Panc1 (cell line): ENCODE measurements at regions not wholly inside any gene's neighbourhood (a gene's known extent, or its start where the extent isn't known, plus 50 kb on each side); places are given as distances from the start of the nearest gene placed in this dataset.

Source experiments
- POLR2AphosphoS5 ChIP-seq: IDR thresholded peaks from 2 replicates; pipeline ENCODE4 v1.6.1; 2012; ENCODE audit warnings: mild to moderate bottlenecking, low read depth, low read length, moderate library complexity
- SIN3A ChIP-seq: IDR thresholded peaks from 2 replicates; pipeline ENCODE4 v1.6.1; 2012; ENCODE audit warnings: low read depth, mild to moderate bottlenecking, low read length, moderate library complexity, borderline replicate concordance; ENCODE audit not compliant: insufficient read depth
- TCF7L2 ChIP-seq: IDR thresholded peaks from 2 replicates; pipeline ENCODE4 v1.6.1; 2011; ENCODE audit warnings: mild to moderate bottlenecking, low read depth, low read length, inconsistent platforms
- TF ChIP-seq, protein P1 (sequence below): fragments of 450-650 bp; IDR thresholded peaks from 2 replicates; pipeline ENCODE4 v1.5.1; 2017; ENCODE audit warnings: mild to moderate bottlenecking
- TF ChIP-seq, protein P2 (sequence below), 2 experiments: IDR thresholded peaks; 2 replicates each; pipeline ENCODE4 v1.6.1; 2011 to 2012; ENCODE audit warnings: low read depth in 2 of 2, control low read depth in 1 of 2, low read length in 1 of 2, mild to moderate bottlenecking in 1 of 2, moderate library complexity in 1 of 2; ENCODE audit not compliant: insufficient read depth in 1 of 2

DNA sequence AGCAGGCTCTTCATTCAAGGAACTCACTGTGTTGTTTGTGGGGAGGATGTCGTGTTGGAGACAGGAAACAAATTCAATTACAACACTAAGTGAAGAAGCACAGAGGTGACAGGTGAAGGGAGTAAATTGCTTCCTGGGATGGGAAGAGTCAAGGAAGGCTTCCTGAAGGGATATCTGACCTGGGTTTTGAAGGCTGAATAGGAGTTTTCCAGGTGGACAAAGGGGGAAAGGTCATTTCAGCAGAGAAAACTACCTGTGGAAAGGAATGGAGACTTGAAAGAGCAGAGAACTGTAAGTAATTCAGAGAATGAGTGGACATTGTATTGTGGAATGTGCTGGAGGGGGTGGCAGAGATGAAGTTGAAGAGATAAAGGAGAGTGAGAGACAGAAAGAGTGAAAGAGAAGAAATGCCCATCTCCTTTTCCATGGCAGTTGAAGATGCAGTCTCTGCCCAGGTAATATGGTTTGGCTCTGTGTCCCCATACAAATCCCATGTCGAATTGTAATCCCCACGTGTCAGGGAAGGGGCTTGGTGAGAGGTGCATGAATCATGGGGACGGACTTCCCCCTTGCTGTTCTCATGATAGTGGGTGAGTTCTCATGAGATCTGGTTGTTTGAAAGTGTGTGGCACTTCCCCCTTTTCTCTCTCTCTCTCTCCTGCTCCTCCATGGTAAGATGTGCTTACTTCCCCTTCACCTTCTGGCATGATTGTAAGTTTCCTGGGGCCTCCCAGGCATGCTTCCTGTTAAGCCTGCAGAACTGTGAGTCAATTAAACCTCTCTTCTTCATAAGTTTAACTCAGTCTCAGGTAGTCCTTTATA is 205.7 kb upstream of the BCOR start:
- TF ChIP-seq, protein P1, sequence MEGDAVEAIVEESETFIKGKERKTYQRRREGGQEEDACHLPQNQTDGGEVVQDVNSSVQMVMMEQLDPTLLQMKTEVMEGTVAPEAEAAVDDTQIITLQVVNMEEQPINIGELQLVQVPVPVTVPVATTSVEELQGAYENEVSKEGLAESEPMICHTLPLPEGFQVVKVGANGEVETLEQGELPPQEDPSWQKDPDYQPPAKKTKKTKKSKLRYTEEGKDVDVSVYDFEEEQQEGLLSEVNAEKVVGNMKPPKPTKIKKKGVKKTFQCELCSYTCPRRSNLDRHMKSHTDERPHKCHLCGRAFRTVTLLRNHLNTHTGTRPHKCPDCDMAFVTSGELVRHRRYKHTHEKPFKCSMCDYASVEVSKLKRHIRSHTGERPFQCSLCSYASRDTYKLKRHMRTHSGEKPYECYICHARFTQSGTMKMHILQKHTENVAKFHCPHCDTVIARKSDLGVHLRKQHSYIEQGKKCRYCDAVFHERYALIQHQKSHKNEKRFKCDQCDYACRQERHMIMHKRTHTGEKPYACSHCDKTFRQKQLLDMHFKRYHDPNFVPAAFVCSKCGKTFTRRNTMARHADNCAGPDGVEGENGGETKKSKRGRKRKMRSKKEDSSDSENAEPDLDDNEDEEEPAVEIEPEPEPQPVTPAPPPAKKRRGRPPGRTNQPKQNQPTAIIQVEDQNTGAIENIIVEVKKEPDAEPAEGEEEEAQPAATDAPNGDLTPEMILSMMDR: no peak
- TF ChIP-seq POLR2AphosphoS5 (no peak), TCF7L2 (no peak), SIN3A (no peak)
- TF ChIP-seq, protein P2, sequence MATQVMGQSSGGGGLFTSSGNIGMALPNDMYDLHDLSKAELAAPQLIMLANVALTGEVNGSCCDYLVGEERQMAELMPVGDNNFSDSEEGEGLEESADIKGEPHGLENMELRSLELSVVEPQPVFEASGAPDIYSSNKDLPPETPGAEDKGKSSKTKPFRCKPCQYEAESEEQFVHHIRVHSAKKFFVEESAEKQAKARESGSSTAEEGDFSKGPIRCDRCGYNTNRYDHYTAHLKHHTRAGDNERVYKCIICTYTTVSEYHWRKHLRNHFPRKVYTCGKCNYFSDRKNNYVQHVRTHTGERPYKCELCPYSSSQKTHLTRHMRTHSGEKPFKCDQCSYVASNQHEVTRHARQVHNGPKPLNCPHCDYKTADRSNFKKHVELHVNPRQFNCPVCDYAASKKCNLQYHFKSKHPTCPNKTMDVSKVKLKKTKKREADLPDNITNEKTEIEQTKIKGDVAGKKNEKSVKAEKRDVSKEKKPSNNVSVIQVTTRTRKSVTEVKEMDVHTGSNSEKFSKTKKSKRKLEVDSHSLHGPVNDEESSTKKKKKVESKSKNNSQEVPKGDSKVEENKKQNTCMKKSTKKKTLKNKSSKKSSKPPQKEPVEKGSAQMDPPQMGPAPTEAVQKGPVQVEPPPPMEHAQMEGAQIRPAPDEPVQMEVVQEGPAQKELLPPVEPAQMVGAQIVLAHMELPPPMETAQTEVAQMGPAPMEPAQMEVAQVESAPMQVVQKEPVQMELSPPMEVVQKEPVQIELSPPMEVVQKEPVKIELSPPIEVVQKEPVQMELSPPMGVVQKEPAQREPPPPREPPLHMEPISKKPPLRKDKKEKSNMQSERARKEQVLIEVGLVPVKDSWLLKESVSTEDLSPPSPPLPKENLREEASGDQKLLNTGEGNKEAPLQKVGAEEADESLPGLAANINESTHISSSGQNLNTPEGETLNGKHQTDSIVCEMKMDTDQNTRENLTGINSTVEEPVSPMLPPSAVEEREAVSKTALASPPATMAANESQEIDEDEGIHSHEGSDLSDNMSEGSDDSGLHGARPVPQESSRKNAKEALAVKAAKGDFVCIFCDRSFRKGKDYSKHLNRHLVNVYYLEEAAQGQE (IDR thresholded peaks at IDR 0.05; ENCODE audit: insufficient read depth in 1 of 2, low read depth in 2 of 2, low read length in 1 of 2): no peak
